GM18907 (cell line): ENCODE measurements at regions not wholly inside any gene's neighbourhood (a gene's known extent, or its start where the extent isn't known, plus 50 kb on each side); places are given as distances from the start of the nearest gene placed in this dataset.
"Not testable (repeated sequence)": the region's sequence is repeated elsewhere in the genome, so short reads cannot be mapped to it uniquely, and the experiment has no call there.

Experiments used
- ATAC-seq: cut with Tn5 transposase; IDR thresholded peaks from one replicate; pipeline ENCODE4 v1.9.1; 2021; ENCODE audit warnings: mild to moderate bottlenecking, moderate library complexity; ENCODE audit not compliant: unreplicated experiment

DNA sequence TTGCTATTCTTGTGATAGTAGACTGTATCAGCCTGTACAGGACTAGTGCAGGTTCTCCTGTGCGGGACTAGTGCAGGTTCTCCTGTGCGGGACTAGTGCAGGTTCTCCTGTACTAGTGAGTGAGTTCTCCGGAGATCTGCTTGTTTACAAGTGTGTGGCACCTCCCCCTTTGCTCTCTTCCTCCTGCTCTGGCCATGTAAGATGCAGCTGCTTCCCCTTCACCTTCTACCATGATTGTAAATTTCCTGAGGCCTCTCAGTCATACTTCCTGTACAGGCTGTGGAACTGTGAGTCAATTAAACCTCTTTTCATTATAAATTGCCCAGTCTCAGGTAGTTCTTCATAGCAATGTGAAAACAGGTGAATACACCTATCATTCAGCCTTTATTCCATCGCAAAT, 289.6 kb downstream of the TEX29 start:
- no peak for ATAC-seq

DNA sequence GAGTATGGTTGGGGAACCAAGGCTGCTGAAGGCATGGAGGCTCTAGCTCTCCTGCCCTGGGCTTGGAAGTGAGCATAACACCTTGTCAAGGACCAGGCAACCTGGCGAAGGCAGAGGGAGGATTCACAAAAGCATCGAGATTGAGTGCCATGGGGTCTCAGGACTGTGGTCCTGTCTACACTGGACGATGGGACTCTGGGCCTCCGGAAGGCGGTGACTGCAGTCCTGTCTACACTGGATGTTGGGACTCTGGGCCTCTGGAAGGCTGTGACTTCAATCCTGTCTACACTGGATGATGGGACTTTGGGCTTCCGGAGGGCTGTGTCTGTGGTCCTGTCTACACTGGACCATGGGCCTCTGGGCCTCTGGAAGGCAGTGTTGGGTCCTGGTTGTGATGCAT, 290.4 kb downstream of the TEX29 start:
- ATAC-seq: no peak

DNA sequence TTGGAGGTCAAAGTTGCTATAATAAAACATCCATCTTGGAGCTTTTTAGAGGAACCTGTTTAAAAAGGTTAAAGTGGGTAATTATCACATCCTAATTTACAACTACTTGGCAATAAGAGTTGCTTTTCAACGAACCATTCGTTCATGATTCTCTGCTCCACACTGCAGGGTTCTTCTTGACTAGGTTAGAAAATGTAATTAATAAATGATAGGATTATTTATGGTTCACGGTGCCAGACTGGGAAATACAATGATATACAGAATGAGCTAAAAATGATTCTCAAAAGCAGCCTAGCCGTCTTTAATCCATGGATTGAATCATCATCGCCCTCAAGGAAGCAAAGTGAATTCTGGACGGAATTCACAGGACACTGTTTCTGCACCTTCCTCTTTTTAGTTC, 291.2 kb downstream of the TEX29 start:
- no peak for ATAC-seq

DNA sequence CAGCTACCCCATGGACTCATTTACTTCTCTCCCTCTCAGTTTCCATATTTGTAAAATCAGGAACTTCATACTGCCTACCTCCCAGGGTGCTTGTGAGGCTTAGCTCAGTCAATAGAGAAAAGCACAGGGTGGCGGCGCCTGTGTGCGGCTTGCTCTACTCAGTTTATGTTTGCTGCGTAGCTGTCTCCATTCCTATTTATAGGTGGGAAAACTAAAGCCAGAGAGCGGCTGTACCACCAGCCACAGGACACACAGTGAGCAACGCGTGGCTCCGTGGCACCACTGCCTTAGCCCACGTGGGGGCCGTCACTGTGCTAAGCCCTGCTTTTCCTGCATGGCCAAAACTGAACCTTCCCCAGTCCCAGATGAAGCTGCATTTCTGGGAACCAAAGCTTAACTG, 292.4 kb downstream of the TEX29 start:
- no peak for ATAC-seq

DNA sequence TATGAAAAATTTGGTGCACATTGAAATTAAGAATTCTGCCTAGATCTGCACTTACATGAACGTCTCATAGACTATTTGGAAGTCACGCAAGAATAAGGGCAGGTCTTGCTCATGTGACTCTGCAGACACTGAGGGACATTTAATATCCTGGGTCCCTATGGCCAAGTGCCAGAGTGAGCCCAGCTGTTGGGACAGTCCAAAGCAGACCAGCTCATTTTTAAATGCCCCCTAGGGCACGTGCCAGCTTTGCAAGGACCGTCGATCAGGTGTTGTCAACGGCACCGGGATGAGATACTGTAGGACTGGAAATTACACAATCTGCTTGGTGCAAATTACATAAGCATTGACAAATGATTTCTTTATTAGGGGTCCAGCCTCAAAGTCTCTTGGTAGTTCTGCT, 293.6 kb downstream of the TEX29 start:
- ATAC-seq: no peak

DNA sequence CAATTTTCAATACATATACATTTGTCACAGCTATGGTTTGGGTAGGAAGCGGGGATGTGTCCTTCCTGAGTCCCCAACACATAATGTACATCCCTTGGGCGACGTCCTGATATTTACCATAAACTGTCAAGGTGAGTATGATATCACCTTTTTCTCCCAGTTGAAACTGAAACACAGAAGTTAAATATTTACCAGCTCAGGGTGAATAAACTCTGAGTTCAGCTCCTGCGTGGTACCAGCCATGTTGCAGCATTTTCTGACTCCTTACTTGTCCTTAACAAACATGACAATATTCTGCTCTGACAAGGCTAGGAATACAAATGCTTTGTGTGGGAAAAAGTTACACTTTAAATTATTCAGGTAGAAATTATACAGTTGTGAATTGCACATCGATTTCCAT, 294.2 kb downstream of the TEX29 start:
- no peak for ATAC-seq

DNA sequence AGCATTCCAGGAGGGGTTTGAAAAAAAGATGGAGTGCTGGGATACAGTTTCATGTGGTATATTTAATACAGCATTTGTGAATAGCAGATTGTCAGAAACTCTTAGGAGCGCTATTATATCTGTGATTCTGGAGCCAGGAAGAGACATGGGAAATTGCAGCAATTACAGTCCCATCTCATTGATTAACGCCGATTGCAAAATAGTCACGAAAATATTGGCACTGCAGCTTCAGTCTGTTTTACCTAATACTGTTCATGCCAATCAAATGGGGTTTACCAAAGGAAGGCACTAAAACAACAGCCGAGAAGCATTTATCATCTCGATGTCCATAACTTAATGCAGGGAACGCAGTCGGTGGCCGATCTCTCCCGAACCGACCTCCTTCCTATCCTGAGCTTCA, 295.8 kb downstream of the TEX29 start:
- no peak for ATAC-seq

DNA sequence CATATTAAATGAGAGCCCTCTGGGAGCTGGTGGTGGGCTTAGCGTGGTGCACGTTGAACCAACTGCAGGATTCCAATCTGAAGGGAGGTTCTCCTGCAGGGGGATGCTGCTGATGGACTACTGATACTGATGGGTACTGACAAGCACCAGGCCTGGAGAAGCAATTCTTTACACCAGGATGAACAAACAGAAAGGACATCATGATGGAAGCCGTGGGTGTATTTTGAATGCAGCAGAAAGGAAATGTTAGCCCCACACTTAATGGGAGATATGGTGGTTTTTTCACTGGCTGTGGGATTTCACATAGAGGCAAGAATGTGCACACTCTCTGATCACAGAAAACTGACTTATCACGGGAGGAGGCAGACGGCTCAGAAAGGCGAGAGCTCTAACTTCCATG, 299.7 kb downstream of the TEX29 start:
- ATAC-seq: no peak

DNA sequence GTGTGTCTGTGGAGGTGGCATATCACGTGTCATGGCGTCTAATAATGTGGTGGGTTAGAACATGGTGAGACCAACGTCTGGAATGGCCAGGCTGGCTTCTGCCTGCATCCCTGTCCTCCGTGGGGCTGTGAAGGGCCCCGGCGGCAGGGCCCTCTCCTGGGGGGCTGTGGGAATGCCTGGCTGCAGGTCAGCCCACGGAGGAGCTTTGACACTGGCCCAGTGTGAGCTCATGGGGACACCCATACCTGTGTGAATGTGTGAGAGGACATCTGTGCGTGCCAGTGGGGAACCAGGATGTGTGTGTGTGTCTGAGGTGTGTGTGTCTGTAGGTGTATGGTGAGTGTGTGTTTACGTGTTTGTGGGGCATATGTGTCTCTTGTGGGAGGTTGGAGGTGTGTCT, 300.1 kb downstream of the TEX29 start:
- ATAC-seq: no peak

DNA sequence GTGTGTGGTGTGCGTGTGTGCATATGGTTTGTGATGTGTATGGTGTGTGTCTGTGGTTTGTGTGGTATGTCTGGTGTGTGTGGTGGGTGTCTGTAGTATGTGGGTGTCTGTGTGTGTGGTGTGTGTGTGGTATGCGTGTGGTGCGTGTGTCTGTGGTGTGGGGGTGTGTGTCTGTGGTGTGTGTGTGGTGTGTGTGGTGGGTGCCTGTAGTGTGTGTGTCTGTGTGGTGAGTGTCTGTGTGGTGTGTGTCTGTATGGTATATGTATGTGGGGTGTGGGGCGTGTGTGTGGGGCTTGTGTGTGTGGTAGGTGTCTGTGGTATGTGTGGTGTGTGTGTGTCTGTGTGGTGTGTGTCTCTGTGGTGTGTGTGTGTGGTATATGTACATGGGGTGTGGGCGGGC, 300.7 kb downstream of the TEX29 start:
- ATAC-seq: no peak

DNA sequence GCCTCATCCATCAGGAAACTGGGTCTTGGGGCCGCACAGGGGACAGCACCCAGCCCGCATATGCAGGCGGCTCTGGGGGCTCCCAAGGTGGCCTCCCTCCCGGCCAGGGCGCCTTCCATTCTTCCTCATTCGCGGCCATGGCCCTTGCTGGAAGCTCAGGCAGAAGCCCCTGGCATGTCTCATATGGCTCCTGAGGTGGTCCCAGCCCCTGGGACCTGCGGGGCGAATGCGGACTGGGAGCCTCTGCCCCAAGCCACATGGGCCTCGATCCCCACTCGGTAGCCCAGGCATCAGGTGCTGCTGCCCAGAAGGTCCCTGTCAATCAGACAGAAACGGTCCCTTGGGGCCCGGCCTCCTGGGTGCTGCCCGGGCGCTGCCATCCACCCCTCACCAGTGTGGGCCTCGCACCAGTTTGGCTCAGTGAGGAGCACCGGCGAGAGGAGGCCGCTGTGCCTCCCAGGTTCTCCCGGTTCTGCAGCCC, 301.6 kb downstream of the TEX29 start:
- no peak for ATAC-seq

DNA sequence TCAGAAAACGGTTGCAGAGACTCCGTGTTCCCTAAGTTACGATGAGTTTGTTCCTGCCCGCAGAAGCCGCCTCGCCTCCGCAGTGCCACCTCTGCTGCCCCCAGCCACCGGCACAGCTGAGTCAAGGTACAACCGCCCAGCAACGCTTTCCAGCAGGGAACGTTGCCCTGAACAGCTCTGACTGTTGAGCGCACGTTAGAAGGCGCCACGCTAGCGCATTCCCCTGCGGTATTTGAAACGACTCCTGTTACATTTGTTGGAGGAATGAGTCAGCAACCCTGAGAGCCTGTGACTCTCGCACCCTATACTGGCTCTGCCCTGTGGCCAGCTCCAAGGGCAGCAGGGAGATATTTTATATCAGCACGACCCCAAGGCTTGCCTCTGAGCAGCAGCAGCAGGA, 302.8 kb downstream of the TEX29 start:
- no peak for ATAC-seq

DNA sequence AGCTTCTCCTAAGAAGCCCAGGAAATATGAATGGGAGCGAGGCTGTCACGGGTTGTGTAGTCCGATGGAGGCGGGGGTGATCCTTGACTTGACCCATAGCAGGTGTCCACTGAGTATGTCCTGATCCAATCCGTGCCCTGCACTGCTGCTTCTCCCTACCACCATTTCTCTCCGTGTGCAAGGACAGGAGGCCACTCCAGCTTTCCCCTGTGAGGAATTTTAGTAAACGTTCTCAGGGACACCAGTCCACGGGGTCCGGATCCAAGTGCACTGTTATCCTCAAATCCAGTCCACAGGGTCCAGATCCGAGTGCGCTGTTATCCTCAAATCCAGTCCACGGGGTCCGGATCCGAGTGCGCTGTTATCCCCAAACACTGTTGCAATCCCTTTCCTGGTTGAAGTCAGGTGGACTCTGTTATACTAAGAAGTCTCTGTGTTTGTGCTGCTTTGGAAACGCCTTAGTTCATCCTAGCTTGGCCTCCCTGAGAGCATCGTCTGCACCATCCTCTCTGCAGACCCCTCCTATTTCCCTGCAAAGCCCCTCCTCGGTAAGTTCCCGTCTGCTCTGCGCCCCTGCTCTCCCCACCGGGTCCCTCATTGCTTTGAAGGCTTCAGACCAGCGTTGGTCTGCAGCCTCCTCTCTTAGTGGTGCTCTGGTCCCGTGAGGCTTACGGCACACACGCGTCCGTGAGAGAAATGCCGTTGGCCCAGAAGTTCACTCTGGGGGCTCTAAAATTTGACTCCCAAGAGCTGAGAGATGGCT, 303.5 kb downstream of the TEX29 start:
- no peak for ATAC-seq

DNA sequence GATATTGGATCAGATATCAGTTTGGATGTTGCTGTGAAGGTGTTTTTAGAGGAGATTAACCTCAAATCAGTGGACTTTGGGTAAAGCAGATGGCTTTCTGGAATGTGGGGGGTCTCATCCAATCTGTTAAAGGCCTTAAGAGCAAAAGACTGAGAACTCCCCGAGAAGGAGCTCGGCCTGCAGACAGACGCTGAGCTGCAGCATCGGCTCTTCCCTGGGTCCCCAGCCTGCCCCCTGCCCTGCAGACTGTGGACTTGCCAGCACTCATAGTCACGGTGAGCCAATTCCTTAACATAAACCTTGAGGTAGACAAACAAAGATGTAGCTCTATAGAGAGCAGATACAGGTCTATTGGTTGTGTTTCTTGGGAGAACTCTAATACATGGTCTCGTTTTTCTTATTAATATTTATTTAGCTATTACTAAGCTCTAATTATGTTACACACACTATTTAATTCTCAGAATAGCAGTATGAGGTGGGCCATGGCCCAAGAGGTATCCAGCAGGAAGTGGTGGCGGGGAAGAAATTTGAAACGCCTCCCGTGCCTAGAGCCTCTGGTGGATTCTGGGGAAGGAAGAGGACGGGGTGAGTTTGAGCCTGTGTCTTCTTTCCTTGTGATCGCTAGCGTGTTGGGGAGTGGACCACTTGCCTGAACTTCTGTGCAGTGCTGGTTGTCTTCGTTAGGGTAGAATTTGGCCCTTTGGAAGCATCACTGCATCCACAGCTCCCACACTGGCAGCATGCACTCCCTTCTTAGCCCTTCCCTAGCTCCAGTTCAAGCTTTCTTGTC, 305.3 kb downstream of the TEX29 start:
- ATAC-seq: no peak

DNA sequence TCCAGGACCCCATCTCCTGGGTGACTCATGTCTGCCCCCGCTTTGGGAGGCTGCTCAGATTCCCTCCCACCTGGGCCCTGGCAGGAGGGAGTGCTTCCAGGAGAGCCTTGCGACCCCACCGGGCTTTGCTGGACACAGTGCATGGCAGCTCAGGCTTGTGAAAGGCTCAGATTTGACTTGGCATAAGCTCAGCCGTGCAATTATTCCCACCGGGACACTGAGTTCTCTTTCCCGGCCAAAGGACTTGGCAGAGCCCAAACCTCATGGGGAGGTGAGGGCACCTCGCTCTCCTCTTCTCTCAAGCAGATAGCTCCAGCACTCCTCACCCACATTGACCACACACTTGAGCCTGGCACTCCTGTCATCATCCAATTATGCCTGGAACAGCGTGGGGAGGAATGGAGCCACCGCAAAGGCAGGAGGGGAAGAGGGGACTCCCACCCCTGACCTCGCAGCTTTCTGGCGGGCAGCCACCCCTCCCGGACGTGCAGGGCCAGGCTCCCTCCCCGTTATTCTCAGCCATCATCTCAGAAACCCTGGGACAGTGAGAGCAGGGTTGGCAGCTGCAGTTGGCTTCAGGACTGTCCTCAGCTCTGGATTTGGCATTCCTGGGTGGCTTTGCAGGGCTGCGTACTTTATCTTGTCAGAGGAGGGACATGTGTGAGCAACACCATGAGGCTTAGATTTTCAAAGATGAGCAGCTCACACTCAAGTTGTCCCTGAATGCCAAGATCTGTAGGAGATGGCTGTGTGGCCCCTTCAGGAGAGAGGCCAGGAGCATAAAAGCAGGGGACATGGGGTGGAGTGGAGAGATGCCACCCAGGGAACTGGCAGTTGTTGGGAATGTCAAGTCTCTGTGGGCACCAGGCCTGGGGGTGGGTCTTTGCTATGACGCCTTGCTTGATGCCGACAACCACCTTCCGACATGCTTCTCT, 306.2 kb downstream of the TEX29 start:
- ATAC-seq: no peak

DNA sequence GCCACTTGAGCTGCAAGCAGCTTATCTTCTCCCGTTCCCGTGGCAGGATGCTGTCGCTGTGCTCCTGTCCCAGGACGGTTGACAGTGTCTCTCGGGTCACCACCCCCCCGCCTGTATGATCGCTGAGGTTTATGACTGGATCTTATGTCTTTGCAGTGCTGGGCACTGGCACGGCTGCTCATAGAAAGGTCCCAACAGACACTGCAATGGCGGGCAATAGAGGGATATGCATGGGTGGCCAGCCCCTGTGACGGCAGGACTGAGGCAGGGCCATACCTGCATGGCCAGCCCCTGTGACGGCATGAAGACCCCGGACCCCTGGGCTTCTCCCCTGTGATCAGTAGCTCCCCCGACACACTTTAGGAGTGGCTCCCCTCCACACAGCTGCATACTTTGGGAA, 307.2 kb downstream of the TEX29 start:
- no peak for ATAC-seq

DNA sequence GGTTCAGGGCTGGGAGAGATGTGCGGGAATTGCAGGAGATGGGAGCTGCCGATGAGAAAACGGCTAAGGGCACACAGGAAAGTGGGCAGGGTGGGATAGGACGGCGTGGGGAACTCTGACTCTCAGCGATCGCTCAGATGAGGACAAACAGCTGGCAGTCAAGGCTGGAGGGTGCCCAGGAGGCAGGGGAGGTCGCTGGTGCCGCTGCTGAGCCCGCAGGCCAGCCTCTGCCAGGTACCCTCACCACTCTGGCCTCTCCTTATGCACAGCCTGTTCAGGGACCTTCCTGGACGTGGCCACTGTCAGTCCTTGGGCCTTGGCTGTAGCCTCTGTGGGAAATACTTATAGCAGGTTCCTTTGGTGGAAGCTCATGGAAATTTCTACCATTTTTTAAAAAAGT, 308.6 kb downstream of the TEX29 start:
- ATAC-seq: no peak

DNA sequence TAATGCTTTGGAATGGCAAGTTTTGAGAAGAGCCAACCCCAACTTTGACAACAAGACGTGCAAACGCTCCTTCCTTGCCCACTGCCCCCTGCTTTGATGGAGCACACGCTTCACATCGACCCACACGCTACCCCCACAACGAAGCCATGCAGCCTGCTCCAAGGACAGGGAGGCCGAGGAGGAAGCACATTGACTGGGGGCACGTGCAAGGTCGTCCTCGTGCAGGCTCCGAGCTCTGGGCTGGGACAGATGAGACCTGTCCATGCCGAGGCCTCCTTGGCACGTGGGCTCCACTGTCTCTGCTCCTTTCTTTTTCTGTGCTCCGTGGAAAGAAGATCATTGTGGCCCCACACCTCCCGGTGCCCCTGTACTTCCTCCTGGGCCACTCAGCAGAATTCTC, 309.0 kb downstream of the TEX29 start:
- no peak for ATAC-seq

DNA sequence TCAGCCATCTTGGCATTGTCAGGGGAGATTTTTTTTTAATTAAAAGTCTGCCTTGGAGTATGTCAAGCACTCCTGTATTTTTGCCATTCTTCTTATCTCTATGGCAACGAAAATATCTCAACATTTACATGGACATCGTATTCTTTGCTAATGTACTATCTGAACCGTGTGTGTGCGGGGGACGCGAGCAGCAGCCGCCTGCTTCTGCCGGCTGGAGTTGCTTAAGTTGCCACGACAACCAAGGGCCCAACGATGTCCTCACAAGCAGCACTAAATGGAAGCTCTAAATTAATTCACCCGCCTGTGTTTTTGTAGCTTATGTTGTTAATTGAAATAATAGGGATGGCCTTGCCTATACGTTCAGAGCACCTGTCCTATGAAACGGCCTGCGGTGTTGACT, 309.5 kb downstream of the TEX29 start:
- ATAC-seq: no peak

DNA sequence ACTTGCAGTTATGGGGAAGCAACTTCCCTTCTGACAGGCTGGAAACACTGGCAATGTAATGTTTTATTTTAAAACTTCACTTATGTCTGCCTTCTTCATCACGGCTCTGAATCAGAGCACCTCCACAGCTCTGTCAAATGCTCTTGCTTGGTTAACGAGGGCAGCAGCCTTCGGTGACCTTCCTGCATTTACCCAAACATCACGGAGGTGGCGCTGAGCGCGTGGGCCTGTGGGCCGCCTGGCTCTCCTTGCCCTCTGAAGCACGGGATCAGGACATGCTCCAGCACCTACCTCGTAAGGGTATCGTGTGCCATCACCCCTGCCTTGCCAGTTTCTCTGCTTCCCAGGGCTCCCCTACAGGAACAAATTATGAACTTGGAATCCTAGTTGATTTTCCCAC, 310.0 kb downstream of the TEX29 start:
- no peak for ATAC-seq

DNA sequence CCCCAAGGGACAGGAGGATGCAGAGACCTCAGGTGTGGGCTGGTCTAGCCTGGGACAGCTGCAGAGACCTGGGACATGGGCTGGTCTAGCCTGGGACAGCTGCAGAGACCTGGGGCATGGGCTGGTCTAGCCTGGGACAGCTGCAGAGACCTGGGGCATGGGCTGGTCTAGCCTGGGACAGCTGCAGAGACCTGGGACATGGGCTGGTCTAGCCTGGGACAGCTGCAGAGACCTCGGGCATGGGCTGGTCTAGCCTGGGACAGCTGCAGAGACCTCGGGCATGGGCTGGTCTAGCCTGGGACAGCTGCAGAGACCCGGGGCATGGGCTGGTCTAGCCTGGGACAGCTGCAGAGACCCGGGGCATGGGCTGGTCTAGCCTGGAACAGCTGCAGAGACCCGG, 310.8 kb downstream of the TEX29 start:
- not testable (repeated sequence) for ATAC-seq
